22Rv1 (cell line): ENCODE measurements at regions not wholly inside any gene's neighbourhood (a gene's known extent, or its start where the extent isn't known, plus 50 kb on each side); places are given as distances from the start of the nearest gene placed in this dataset.

ENCODE experiments used
- H3K27ac ChIP-seq: fragments of 450-650 bp; 2 replicates; pipeline ENCODE4 v1.5.1; 2017
- CTCF ChIP-seq: fragments of 450-650 bp; IDR thresholded peaks from 2 replicates; pipeline ENCODE4 v1.5.1; 2017; ENCODE audit warnings: mild to moderate bottlenecking
- ZFX ChIP-seq: fragments of 450-650 bp; IDR thresholded peaks from 2 replicates; pipeline ENCODE4 v1.6.1; 2017; ENCODE audit warnings: antibody characterized with exemption, borderline replicate concordance

GRCh38 chr9:14383773-14384172, 69.8 kb upstream of the NFIB start:
- no peak for TF ChIP-seq CTCF
- no peak for TF ChIP-seq ZFX
- no peak overlapping the region for H3K27ac ChIP-seq

- no peak overlapping the region for H3K27ac ChIP-seq
Observed at GRCh38 chr9:14383294-14383693, 69.4 kb upstream of the NFIB start.

GRCh38 chr9:14380061-14380836, 66.3 kb upstream of the NFIB start:
- TF ChIP-seq CTCF (no peak), ZFX (no peak)
- H3K27ac ChIP-seq, result no peak overlapping the region

More at GRCh38 chr9:14383294-14383693, 69.4 kb upstream of the NFIB start:
- TF ChIP-seq CTCF (no peak), ZFX (no peak)

GRCh38 chr9:14379280-14379679, 65.3 kb upstream of the NFIB start:
- TF ChIP-seq CTCF (no peak), ZFX (no peak)
- no peak overlapping the region for H3K27ac ChIP-seq

GRCh38 chr9:14373706-14374105, 59.8 kb upstream of the NFIB start:
- H3K27ac ChIP-seq, result no peak overlapping the region
- no peak for TF ChIP-seq ZFX
- TF ChIP-seq CTCF, result no peak

- no peak overlapping the region for H3K27ac ChIP-seq
- TF ChIP-seq ZFX (no peak), CTCF (no peak)
Observed at GRCh38 chr9:14373336-14373666, 59.4 kb upstream of the NFIB start.

GRCh38 chr9:14372437-14373335, 58.7 kb upstream of the NFIB start:
- TF ChIP-seq CTCF (no peak), ZFX (no peak)
- no peak overlapping the region for H3K27ac ChIP-seq
